IPS-NIHi7 (cell line): ENCODE measurements at regions not wholly inside any gene's neighbourhood (a gene's known extent, or its start where the extent isn't known, plus 50 kb on each side); places are given as distances from the start of the nearest gene placed in this dataset.

ENCODE experiments used
- DNase-seq: peaks from one replicate; pipeline ENCODE4 v3.0.0; 2012; ENCODE audit warnings: mixed read lengths; ENCODE audit errors: extremely low spot score

- DNase-seq: no peak
These were observed 322.9 kb downstream of the NFIB start for GRCh38 chr9:13990994-13991393.

- DNase-seq: no peak
These were observed 323.6 kb downstream of the NFIB start for GRCh38 chr9:13990331-13990730.

- DNase-seq: no peak
These were observed 325.0 kb downstream of the NFIB start for GRCh38 chr9:13988944-13989343.

- no peak for DNase-seq
These were observed 330.3 kb downstream of the NFIB start for GRCh38 chr9:13983607-13984006.

- no peak for DNase-seq
These were observed 334.0 kb downstream of the NFIB start for GRCh38 chr9:13979941-13980318.

DNA sequence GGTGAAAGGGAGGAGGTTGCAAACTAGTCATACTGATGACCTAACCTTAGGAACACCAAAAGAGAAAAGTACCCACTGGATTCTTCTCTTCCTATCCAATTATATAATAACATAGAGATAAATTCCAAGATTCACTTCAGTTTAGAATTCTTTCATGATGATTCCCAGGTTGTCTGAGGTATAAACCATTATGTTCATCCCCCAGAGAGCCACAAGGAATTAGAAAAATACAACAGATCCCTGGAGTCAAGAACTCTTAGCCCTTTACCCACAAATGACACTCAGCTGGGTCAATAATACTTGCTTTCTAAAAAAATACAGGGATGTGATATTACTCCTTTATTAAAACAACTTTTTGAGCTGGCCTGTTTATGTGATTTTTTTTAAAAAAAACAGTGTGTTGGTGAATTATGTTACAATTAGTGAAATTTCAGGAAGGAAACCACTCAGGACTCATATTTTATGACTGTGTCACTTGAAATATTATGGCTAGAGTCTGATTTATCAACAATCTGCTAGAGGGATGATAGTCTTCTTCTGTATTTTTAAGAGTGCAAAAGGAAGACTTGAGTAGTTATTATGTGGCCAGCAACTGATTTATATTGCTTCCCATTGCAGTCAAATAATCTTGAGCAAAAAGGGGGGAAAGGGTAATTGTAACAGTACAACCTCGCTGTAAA, 338.2 kb downstream of the NFIB start:
- no peak for DNase-seq

DNA sequence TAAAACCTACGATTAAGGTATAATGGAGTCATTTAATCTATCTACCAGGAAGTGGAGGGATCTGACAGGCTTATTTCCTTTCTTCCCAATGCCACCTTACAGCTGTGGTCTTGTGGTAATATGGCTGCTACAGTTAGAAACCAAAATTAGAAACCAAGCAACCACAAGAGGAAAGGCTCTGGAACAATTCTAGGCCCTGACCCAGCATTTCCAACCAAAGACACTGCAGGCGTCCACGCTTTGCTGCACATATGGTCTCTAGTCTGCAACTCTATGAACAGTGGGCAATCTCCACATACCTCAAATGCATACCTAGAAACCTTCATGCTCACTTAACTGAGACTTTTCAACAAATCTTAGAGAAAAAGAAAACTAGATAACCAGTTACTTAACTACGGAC, 339.1 kb downstream of the NFIB start:
- DNase-seq: no peak

DNA sequence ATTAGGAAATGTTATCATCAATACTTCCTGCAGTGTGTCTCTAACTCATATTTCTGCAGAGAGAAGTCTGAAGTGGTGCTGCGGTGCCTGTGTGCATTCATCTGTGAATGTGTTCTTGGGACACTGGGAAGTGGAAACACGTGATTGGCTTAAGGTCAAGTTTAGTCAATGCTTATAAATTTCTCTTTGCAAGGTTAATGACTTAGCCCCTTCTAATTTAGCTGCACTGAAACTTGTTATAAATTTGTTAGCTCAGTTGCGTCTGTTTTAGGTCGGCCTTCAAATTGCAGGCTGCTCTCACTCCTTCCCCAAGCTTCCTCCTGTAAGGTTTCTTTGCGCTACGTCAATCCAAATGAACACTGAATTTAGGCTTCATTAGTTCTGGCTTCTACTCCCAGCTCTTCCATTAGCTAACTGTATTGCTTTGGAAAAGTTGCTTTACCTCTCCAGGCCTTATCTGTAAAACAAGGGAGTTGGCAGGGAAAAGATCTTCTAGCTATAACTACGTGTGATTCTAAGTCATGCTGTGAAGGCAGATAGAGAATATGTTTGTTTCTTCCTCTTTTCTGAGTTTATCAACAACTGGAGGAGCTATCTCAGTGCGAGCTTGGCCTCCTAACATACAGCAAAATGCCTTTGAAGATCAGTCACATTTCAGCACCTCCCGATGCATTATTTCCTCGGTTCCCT, 341.8 kb downstream of the NFIB start:
- DNase-seq: no peak

DNA sequence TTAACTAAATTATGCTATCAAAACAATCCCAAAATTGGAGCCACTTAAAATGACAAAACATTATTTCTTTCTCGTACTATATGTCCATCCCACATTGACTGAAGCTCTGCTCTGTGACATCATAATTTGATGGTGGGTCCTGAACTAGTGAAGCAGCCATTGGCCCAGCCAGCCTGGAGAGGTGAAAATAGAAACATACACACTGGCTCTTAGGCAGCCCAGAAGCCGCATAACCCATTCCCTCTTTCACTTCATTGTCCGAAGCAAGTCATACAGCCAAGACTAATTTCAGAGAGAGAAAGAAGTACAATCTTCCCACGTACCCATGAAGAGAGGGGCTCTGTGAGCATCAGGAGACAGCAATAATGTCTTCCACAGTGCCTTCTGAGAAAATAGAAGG, 342.5 kb downstream of the NFIB start:
- DNase-seq: no peak

- DNase-seq: no peak
These were observed 343.5 kb downstream of the NFIB start for GRCh38 chr9:13970426-13970825.

DNA sequence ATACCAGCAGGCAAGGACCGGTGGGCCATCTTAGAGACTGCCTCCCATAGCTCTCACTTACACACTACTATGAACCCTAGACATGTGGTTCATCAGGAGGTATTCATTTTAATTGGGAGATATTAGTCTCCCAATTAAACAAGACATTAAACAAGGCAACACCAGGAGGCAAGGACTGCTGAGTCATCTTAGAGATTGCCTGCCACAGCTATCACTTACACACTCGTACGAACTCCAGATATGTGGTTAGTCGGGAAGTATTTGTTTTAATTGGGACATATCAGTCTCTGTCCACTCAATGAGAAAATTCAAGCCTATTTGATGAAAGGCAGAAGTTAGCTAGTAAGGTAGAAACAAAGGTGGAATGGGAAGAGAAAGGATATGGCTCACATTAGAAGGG, 343.9 kb downstream of the NFIB start:
- DNase-seq: no peak

DNA sequence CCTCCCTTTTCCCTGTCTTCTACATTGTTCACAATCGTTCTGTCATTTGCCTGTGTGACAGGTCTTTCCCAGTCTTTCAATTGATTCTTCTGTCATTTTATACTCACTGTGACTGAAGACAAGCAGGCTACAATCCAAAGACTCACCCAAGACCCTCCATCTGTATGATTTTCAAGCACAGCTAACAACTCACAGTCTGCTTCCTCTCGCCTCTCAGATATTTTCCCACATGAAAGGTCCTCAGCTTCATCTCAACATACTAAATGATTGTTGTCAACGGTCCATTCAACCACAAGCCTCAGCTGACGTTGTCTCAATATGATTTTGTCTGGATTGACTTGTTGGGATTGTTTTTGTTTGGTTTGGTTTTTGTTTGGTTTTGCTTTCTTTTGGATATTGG, 346.5 kb downstream of the NFIB start:
- DNase-seq: no peak

DNA sequence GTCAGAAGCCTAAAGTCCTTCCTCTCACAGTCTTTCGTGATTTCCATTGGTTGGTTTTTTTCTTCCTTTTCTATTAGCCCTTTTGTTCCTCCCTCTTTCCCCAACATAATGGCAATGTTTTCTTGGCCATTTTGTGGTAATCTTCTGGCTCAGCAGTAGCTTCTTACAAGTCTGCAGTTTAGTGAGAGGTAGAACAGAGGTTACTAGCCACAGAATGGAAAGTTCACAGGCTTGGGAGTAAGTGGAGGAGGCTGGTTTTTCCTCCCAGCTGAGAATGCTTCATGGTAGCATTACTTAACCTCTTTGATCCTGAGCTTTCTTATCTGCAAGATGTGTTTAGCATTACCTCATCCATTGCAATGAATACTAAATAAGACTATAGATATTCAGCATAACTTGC, 346.9 kb downstream of the NFIB start:
- DNase-seq: no peak

- DNase-seq: no peak
These were observed 350.8 kb downstream of the NFIB start for GRCh38 chr9:13963005-13963653.

DNA sequence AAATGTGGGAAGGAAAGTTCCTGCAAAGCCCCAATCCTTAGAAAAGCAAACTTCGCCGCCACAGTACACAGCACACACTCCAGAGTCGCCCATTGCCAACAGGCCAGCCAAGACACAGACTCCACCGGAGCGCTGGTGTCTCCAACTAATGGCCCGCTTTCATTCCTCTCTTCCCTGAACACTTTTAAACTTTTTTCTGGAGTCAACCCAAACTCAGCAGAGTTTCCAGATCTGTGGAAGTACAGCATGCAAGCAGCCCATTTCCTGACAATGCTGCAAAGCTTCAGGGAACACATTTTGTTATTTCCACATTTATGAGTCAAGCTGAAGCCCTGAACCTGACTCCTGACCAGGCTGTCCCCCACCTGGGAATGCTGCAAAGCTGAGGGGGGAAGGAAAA, 351.9 kb downstream of the NFIB start:
- DNase-seq: no peak

DNA sequence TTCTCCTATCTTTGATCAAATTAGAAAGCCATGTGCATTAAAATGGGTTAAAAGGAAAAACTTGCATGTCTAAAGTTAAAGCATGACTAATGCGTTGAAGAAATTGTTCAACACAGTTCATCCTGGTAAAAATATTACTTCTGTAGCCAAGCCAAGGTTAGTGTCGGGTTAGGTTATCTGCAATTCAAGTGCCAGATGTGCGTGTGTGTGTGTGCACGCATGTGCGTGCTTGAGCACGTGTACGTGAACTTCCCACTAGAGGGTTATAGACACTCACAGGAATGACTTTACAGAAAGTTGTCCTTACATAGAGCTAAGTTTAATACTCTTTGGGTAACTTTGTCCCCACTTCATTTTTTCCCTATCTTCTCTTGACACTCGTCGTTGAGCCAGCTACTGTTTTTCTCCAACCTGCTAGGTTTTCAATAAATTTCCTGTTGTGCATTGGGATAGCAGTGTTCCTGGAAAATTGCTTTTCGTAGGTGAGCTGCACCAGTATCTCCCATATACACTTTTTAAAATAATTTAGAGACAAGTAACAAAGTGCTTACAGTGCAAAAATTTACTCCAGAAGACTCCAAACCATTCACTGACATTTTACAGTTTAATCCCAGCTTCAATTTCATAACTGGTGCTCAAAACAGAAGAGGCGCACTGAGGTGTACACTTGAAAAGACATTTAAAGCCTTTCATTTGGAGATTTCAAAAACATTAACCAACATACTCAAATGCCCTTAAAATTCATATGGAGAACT, 353.8 kb downstream of the NFIB start:
- DNase-seq: no peak

DNA sequence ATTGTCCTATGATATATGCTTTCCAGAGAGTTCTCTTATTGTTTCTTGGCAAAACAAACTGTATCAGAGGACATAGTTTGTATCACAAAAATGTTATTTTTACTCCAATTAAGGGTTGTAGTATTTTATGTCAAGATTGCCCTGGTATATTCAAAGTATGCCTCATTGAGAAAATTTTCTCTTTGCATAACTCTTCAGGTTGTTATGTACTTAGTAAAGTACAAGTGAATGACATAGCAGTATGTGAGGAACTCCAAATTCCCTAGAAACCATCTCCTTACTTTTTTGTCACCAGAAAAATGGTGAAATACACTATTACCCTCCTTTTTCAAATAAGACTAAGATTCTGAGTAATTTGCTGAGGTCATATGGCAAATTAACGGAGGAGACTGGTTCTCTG, 355.3 kb downstream of the NFIB start:
- DNase-seq: no peak

DNA sequence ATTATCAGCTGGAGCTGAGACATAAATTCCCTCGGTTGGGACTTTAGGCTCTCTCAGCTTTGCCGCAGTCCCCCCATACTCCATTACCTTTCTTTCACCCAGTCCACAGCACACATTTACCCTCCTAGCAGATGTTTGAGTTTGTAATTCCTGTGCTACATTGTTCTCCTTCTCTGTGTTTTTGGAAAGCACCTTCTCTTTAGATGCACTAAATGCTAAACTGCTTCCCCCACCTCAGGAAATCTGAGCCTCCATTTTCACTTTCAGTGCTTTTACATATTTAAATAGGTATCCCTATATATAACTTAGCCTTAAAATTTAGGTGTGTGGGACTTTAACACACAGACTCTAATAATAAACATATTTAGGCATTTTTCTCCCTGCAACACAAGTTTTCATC, 356.9 kb downstream of the NFIB start:
- no peak for DNase-seq

DNA sequence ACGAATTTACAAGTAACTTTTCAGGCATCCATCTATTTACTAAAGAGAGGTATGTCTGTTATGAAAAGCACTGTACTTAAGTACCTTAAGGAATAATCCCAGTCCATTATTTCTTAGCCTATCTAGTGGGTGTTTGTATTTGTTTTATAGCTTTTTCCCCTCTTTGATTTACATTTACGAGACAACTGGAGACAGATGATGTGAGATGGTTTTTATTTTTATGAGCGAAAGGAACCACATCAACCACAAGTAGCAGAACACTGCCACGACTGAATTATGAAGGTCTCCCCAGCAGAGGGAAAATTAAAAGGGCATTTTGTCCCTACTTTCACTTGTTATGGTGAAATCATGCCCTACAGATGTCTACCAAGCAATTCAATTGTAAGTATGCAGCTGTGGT, 357.8 kb downstream of the NFIB start:
- DNase-seq: no peak

DNA sequence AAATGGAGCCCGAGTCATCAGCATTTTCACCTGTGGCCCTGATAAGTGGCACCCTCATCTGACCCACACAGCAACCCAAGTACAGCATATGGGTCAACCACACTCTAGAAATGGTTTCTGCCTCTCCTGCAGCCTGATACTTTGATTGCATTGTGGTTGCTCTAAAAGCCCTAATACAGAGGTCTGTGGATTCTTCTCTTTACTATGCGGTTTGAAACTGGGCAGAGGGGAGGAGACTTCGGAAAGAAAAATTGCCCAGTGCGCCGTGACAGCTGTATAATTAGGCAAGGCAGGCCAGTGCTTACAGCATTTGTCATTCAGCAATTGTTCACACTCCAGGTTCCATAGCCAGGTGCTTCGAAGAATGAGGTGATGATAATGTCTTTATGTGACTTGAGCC, 361.0 kb downstream of the NFIB start:
- DNase-seq: no peak

DNA sequence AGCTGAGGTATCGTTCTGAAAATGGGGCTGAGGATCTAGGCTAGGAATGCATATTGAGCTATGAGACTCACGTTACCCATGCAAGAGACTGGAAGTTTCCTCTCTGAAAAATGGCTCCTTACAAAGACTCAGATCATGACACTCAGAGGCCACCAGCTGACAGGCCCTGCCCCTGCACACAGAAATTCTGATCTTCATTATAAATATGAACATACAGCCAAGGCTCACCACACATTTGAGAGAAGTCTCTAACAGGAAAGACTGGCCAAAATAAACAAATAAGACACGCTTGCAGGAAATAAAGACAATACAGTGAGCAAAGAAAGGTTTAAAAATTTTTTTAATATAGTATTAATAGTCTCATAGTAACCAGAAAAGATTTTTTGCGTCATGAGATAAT, 365.9 kb downstream of the NFIB start:
- DNase-seq: no peak

- no peak for DNase-seq
These were observed 370.8 kb downstream of the NFIB start for GRCh38 chr9:13943176-13943575.

DNA sequence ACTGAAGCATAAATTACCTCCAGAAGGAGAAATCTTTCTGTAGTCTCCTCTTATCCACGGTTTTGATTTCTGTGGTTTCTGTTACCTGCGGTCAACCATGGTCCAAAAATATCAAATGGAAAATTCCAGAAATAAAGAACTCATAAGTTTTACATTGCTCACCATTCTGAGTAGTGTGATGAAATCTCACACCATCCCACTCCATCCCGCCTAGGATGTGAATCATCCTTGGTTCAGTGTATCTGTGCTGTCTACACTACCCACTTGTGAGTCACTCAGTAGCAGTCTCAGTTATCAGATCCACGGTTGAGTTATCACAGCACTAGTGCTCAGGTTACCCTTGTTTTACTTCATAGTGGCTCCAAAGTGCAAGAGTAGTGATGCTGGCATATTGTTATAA, 371.2 kb downstream of the NFIB start:
- DNase-seq: no peak
